Osteoblast (primary cell): ENCODE measurements at regions not wholly inside any gene's neighbourhood (a gene's known extent, or its start where the extent isn't known, plus 50 kb on each side); places are given as distances from the start of the nearest gene placed in this dataset.

Source experiments
- DNase-seq: peaks from one replicate; pipeline ENCODE4 v3.0.0; 2011; ENCODE audit warnings: low spot score, mixed read lengths; ENCODE audit not compliant: insufficient read length; ENCODE audit errors: missing footprints
- H2AFZ ChIP-seq: 2 replicates; pipeline ENCODE4 v1.6.0; 2011; ENCODE audit warnings: mild to moderate bottlenecking, low read length
- H3K27ac ChIP-seq: 2 replicates; pipeline ENCODE4 v1.5.1; 2011; ENCODE audit warnings: mild to moderate bottlenecking, low read depth, low read length, moderate library complexity
- H3K27me3 ChIP-seq: 2 replicates; pipeline ENCODE4 v1.6.0; 2012; ENCODE audit warnings: mild to moderate bottlenecking, control low read depth, inconsistent platforms, low read length, moderate library complexity; ENCODE audit not compliant: insufficient read depth
- H3K36me3 ChIP-seq: 2 replicates; pipeline ENCODE4 v1.5.1; 2011; ENCODE audit warnings: mild to moderate bottlenecking, low read length, control low read depth, moderate library complexity; ENCODE audit not compliant: insufficient read depth
- H3K4me1 ChIP-seq: 2 replicates; pipeline ENCODE4 v1.5.1; 2011; ENCODE audit warnings: mild to moderate bottlenecking, low read length, control low read depth, moderate library complexity; ENCODE audit not compliant: insufficient read depth
- H3K4me2 ChIP-seq: 2 replicates; pipeline ENCODE4 v1.6.0; 2011; ENCODE audit warnings: mild to moderate bottlenecking, low read length; ENCODE audit not compliant: insufficient read depth
- H3K4me3 ChIP-seq: fragments of 200-600 bp; sonication (generic); 3 replicates; pipeline ENCODE4 v1.5.1; 2012; ENCODE audit warnings: mild to moderate bottlenecking, low read length, inconsistent platforms; ENCODE audit not compliant: insufficient read depth
- H3K79me2 ChIP-seq: 2 replicates; pipeline ENCODE4 v1.6.0; 2012; ENCODE audit warnings: mild to moderate bottlenecking, low read length, control low read depth, inconsistent platforms; ENCODE audit not compliant: insufficient read depth
- H3K9me3 ChIP-seq: 2 replicates; pipeline ENCODE4 v1.5.1; 2011; ENCODE audit warnings: low read depth, low read length, control low read depth
- H4K20me1 ChIP-seq: 2 replicates; pipeline ENCODE4 v1.6.0; 2012; ENCODE audit warnings: mild to moderate bottlenecking, low read length, control low read depth; ENCODE audit not compliant: insufficient read depth
- CTCF ChIP-seq: IDR thresholded peaks from 2 replicates; pipeline ENCODE4 v1.5.1; 2011; ENCODE audit warnings: mild to moderate bottlenecking, low read depth, low read length, moderate library complexity; ENCODE audit errors: extremely low read depth

GRCh38 chr22:49621601-49622210, 206.0 kb downstream of the BRD1 start:
- H3K4me3 ChIP-seq, result no peak overlapping the region
- no peaks in the 10 kb centered on the region for H3K27me3 ChIP-seq
- no peaks in the 10 kb centered on the region for H4K20me1 ChIP-seq
- no peaks in the 10 kb centered on the region for H3K79me2 ChIP-seq
- TF ChIP-seq CTCF, result no peak
- no peaks in the 10 kb centered on the region for H3K36me3 ChIP-seq
- no peaks in the 10 kb centered on the region for H3K4me1 ChIP-seq
- no peak overlapping the region for H2AFZ ChIP-seq
- no peak overlapping the region for H3K27ac ChIP-seq
- H3K9me3 ChIP-seq, result no peaks in the 10 kb centered on the region
- no peak overlapping the region for H3K4me2 ChIP-seq
- DNase-seq, result no peak

- Histone ChIP-seq H3K9me3 (no peaks in the 10 kb centered on the region), H3K36me3 (no peaks in the 10 kb centered on the region)
- no peak for TF ChIP-seq CTCF
Observed at GRCh38 chr22:49620666-49621065, 207.0 kb downstream of the BRD1 start.

GRCh38 chr22:49620003-49620556, 207.6 kb downstream of the BRD1 start:
- Histone ChIP-seq H3K4me1 (no peaks in the 10 kb centered on the region), H3K79me2 (no peaks in the 10 kb centered on the region), H4K20me1 (no peaks in the 10 kb centered on the region), H3K27me3 (no peaks in the 10 kb centered on the region), H3K36me3 (no peaks in the 10 kb centered on the region), H3K4me3 (no peak overlapping the region), H3K27ac (no peak overlapping the region), H3K4me2 (no peak overlapping the region), H2AFZ (no peak overlapping the region), H3K9me3 (no peaks in the 10 kb centered on the region)
- TF ChIP-seq CTCF, result no peak
- DNase-seq, result no peak

More at GRCh38 chr22:49620666-49621065, 207.0 kb downstream of the BRD1 start:
- Histone ChIP-seq H3K4me3 (no peak overlapping the region), H3K27me3 (no peaks in the 10 kb centered on the region), H3K79me2 (no peaks in the 10 kb centered on the region), H3K4me2 (no peak overlapping the region), H2AFZ (no peak overlapping the region), H4K20me1 (no peaks in the 10 kb centered on the region), H3K4me1 (no peaks in the 10 kb centered on the region), H3K27ac (no peak overlapping the region)
- no peak for DNase-seq

GRCh38 chr22:49619301-49619700, 208.4 kb downstream of the BRD1 start:
- no peaks in the 10 kb centered on the region for H3K9me3 ChIP-seq
- H3K36me3 ChIP-seq, result no peaks in the 10 kb centered on the region
- H4K20me1 ChIP-seq, result no peaks in the 10 kb centered on the region
- no peaks in the 10 kb centered on the region for H3K4me1 ChIP-seq
- no peak for TF ChIP-seq CTCF
- H3K4me3 ChIP-seq, result no peak overlapping the region
- no peaks in the 10 kb centered on the region for H3K27me3 ChIP-seq
- H3K4me2 ChIP-seq, result no peak overlapping the region
- no peak for DNase-seq
- no peak overlapping the region for H3K27ac ChIP-seq
- no peak overlapping the region for H2AFZ ChIP-seq
- H3K79me2 ChIP-seq, result no peaks in the 10 kb centered on the region
